Lower leg skin (tissue), 4 donors: ENCODE measurements at regions not wholly inside any gene's neighbourhood (a gene's known extent, or its start where the extent isn't known, plus 50 kb on each side); places are given as distances from the start of the nearest gene placed in this dataset.

Experiments
- DNase-seq, 2 donors: peaks; one replicate each; pipeline ENCODE4 v3.0.0-alpha.2; 2019; ENCODE audit warnings: low spot score in 2 of 2
- H3K4me3 ChIP-seq: fragments of 200-600 bp; sonication (generic); 2 replicates; pipeline ENCODE4 v1.5.1; 2017; ENCODE audit warnings: mild to moderate bottlenecking, low read depth; ENCODE audit not compliant: poor library complexity, severe bottlenecking
- POLR2A ChIP-seq, 2 donors: fragments of 450-650 bp; IDR thresholded peaks; one replicate each; pipeline ENCODE4 v1.6.1; 2016 to 2017; ENCODE audit warnings: antibody characterized with exemption in 2 of 2, mild to moderate bottlenecking in 1 of 2, moderate library complexity in 1 of 2
- WGBS, 2 donors: methylation state at CpG; one replicate each; pipeline ENCODE4 v1.1.5; 2018; 5-methylcytosine and 5-hydroxymethylcytosine counted together
- intact Hi-C: fragments of 100-400 bp; cut with DNase I; formaldehyde crosslinking; loops from one replicate; pipeline ENCODE4 v1.15.0; 2023; ENCODE audit warnings: low total_unique reads
- TF ChIP-seq, protein P1 (sequence below), 3 donors: fragments of 450-650 bp; IDR thresholded peaks; one replicate each; pipeline ENCODE4 v1.5.1; 2016; ENCODE audit warnings: antibody characterized with exemption in 3 of 3, mild to moderate bottlenecking in 3 of 3, moderate library complexity in 2 of 3

GRCh38 chr13:64377606-64378005 lies 2852.5 kb downstream of the PCDH9 start:
- intact Hi-C loops, result no loop called here
- TF ChIP-seq POLR2A (IDR thresholded peaks at IDR 0.05), result no peak
- TF ChIP-seq, protein P1, sequence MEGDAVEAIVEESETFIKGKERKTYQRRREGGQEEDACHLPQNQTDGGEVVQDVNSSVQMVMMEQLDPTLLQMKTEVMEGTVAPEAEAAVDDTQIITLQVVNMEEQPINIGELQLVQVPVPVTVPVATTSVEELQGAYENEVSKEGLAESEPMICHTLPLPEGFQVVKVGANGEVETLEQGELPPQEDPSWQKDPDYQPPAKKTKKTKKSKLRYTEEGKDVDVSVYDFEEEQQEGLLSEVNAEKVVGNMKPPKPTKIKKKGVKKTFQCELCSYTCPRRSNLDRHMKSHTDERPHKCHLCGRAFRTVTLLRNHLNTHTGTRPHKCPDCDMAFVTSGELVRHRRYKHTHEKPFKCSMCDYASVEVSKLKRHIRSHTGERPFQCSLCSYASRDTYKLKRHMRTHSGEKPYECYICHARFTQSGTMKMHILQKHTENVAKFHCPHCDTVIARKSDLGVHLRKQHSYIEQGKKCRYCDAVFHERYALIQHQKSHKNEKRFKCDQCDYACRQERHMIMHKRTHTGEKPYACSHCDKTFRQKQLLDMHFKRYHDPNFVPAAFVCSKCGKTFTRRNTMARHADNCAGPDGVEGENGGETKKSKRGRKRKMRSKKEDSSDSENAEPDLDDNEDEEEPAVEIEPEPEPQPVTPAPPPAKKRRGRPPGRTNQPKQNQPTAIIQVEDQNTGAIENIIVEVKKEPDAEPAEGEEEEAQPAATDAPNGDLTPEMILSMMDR (IDR thresholded peaks at IDR 0.05), result no peak
- H3K4me3 ChIP-seq, result no peak overlapping the region
- 56 to 68% methylated on average over 1 of the region's 1 CpG for WGBS, 2 donors
- no peak for DNase-seq

GRCh38 chr13:64371461-64371860 lies 2858.7 kb downstream of the PCDH9 start:
- H3K4me3 ChIP-seq, result no peak overlapping the region
- intact Hi-C loops, result no loop called here
- WGBS, 2 donors, result 88 to 91% methylated on average over 2 of the region's 2 CpGs
- DNase-seq, result no peak
- TF ChIP-seq, protein P1 (IDR thresholded peaks at IDR 0.05), result no peak
- TF ChIP-seq POLR2A (IDR thresholded peaks at IDR 0.05), result no peak

GRCh38 chr13:64371045-64371444 lies 2859.1 kb downstream of the PCDH9 start:
- no peak for TF ChIP-seq POLR2A (IDR thresholded peaks at IDR 0.05)
- TF ChIP-seq, protein P1 (IDR thresholded peaks at IDR 0.05), result no peak
- intact Hi-C loops, result no loop called here

GRCh38 chr13:64369121-64369520 lies 2861.0 kb downstream of the PCDH9 start:
- WGBS, 2 donors, result 87 to 91% methylated on average over 5 of the region's 5 CpGs
- DNase-seq, result no peak
- no peak overlapping the region for H3K4me3 ChIP-seq
- intact Hi-C loops, result no loop called here
- TF ChIP-seq, protein P1 (IDR thresholded peaks at IDR 0.05), result no peak
- TF ChIP-seq POLR2A (IDR thresholded peaks at IDR 0.05), result no peak

More at GRCh38 chr13:64371045-64371444, 2859.1 kb downstream of the PCDH9 start:
- no peak overlapping the region for H3K4me3 ChIP-seq
- DNase-seq, result no peak

DNA sequence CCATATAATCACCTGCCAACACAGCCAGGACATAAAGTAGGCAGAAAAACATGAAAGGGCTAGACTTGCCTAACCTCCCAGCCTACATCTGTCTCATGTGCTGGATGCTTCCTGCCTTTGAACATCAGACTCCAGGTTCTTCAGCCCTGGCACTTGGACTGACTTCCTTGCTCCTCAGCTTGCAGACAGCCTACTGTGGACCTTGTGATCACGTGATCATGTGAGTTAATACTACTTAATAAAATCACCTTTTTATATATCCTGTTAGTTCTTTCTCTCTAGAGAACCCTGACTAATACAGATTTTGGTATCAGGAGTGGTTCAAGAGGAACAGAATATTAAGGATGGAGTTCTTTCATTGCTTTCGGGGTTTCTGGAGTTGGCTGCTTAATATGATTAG lies 2867.6 kb downstream of the PCDH9 start:
- no peak for TF ChIP-seq POLR2A (IDR thresholded peaks at IDR 0.05)
- TF ChIP-seq, protein P1 (IDR thresholded peaks at IDR 0.05), result no peak
- 84 to 92% methylated on average over 2 of the region's 2 CpGs for WGBS, 2 donors
- DNase-seq, result no peak
- H3K4me3 ChIP-seq, result no peak overlapping the region
- intact Hi-C loops, result no loop called here

DNA sequence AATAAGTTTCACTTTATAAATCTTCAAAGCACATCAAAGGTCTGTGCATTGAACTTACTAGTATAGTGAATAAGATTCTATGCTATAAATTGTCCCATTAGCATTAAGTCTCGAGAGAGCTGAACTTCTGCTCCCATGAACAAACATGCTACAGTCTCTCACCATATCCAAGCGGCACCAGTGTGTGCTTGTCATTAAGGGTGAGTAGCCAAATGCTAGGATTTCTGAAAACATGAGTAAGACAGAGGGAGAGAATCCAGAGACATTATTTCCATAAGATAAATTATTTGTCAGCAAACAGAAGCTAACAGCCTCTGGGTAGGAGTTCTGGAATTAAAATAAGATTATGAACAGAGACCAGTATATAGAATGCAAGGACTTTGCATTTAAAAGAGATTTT lies 2882.5 kb downstream of the PCDH9 start:
- WGBS, 2 donors, result 17 to 24% methylated on average over 2 of the region's 2 CpGs
- TF ChIP-seq, protein P1 (IDR thresholded peaks at IDR 0.05), result no peak
- no peak for TF ChIP-seq POLR2A (IDR thresholded peaks at IDR 0.05)
- no peak for DNase-seq
- intact Hi-C loops, result no loop called here
- no peak overlapping the region for H3K4me3 ChIP-seq
